GM12865 (cell line): ENCODE measurements at regions not wholly inside any gene's neighbourhood (a gene's known extent, or its start where the extent isn't known, plus 50 kb on each side); places are given as distances from the start of the nearest gene placed in this dataset.

Experiments
- DNase-seq: peaks from one replicate; pipeline ENCODE4 v3.0.0; 2010; ENCODE audit warnings: low read depth
- H3K4me3 ChIP-seq: 2 replicates; pipeline ENCODE4 v1.5.1; 2011; ENCODE audit warnings: mild to moderate bottlenecking, low read depth, low read length, control low read depth
- CTCF ChIP-seq: IDR thresholded peaks from 2 replicates; pipeline ENCODE4 v1.5.1; 2011; ENCODE audit warnings: low read length, control low read depth, low read depth, inconsistent platforms; ENCODE audit not compliant: insufficient read depth; ENCODE audit errors: missing control alignments

DNA sequence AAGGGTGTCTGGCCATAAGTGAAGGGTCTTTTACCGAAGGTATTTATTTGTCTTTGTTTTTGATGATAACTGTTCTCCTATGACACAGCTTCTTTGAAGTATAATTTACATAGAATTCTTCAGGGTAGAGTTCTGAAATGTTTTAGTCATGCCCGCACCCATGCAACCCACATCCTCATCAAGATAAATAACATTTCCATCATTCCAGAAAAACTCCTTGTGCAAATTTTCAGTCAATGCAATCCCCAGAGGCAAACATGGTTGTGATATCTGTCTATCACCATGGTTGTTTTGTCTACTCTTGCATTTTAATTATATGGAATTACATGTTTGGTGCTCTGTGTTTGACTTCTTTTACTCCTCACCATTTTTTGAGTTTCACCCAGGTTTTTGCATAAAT is 837.8 kb downstream of the AACS start:
- H3K4me3 ChIP-seq = no peak overlapping the region
- no peak for TF ChIP-seq CTCF
- no peak for DNase-seq

DNA sequence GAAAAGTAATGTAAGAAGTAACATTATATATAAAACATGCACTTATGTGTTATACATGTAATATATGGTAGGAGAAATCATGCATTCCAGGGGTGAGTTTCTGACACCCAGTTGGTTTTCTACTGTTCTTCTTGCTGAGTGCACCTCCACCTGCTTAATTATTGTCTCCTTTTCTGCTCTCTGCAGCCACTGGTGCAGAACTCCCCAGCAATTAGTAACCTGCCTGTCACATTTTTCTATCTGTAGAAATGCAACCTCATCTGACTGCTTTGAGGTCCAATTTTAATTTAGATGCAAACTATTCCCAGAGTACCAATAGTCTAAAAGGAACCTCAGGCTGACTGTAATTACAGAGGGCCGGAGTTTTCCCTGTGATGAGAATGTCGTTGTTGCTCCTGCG is 842.1 kb downstream of the AACS start:
- TF ChIP-seq CTCF = no peak
- DNase-seq = no peak
- no peak overlapping the region for H3K4me3 ChIP-seq

DNA sequence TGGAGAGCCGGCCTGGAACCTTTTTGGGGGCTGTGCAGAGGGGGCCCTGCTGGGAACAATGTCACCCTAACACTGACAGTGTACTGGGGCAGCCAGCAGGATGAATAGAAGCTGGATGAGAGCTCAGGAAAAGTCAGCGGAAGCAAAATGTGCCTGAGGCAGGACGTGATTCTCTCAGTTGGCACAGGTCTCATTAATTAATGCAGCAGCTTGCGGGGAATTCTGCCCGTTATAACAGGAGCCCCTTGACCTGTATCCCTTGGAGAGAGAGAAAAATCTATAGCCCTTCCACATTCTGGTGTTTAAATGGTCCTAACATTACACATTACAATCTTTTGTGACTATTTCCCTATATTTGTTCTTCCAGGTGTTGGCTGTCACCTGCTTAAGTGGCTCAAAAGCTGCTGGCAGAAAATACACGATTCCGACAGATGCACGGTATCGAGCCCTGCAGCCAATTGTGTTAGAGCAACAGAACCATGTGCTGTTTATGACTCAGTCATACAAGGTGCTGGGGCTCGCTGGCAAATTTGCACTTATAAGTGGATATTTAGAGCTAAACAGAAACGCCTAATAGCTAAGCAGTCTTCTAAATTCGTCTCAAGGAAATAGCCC is 854.7 kb downstream of the AACS start:
- no peak for TF ChIP-seq CTCF
- H3K4me3 ChIP-seq = no peak overlapping the region
- DNase-seq = no peak

GRCh38 chr12:125922330-125922729 is 857.1 kb downstream of the AACS start:
- no peak for DNase-seq
- no peak overlapping the region for H3K4me3 ChIP-seq
- no peak for TF ChIP-seq CTCF

DNA sequence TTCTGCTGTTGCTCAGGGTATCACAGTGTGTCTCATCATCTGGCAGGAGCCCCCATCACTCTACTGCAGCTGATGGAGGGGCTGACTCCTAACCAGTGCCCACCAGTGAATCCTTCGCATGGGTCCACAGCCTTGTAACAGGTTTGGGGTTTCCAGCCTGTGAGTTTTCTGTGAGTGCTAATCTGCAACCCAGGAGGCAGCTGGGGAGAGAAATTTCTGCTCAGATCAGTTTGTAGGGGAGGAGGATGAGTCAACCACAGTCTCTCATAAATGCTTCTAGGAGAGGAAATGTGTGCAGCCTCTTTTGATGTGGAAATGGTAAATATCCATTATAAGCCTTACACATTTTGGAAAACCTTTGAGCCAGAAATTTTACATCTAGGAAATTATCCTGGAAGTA is 871.3 kb downstream of the AACS start:
- no peak for TF ChIP-seq CTCF

DNA sequence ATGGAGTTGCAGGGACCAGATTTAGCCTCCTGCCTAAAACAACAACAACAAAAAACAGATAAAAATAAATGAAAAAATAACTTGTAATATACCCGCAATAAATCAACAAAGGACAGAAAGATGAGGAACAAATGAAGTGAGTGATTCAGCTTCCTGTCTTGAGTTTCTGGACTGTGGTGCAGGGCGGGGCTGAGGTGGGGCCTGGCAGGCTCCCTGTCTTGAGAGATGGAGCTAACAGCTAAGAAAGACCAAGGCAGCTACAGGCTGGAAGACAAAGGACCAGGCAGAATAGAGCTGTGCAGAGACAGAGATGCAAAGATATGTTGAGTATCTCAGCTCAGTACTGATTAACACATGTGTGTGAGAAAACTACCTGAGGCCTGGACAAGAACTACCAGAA is 879.2 kb downstream of the AACS start:
- no peak overlapping the region for H3K4me3 ChIP-seq
- no peak for DNase-seq
- TF ChIP-seq CTCF = no peak

More for the DNA sequence above, 871.3 kb downstream of the AACS start:
- DNase-seq = no peak
- H3K4me3 ChIP-seq = no peak overlapping the region

GRCh38 chr12:125949471-125949870 is 884.2 kb downstream of the AACS start:
- no peak for DNase-seq
- TF ChIP-seq CTCF = no peak
- H3K4me3 ChIP-seq = no peak overlapping the region
